Liver (tissue), 8 donors: ENCODE measurements at regions not wholly inside any gene's neighbourhood (a gene's known extent, or its start where the extent isn't known, plus 50 kb on each side); places are given as distances from the start of the nearest gene placed in this dataset.
"Not testable (repeated sequence)": the region's sequence is repeated elsewhere in the genome, so short reads cannot be mapped to it uniquely, and the experiment has no call there.

Experiments used
- DNase-seq: peaks from one replicate; pipeline ENCODE4 v3.0.0-alpha.2; 2017; ENCODE audit warnings: low spot score
- H3K27ac ChIP-seq, 2 donors: one replicate each; pipeline ENCODE4 v1.7.0; 2013; ENCODE audit warnings: inconsistent platforms in 2 of 2, low read length in 2 of 2, control low read depth in 1 of 2, low read depth in 1 of 2, mild to moderate bottlenecking in 1 of 2
- H3K27me3 ChIP-seq, 4 donors: one replicate each; pipeline versions ENCODE4 v1.6.1 to v1.7.0; 2013; ENCODE audit warnings: low read length in 3 of 4, inconsistent platforms in 1 of 4, mild to moderate bottlenecking in 1 of 4, moderate library complexity in 1 of 4; ENCODE audit not compliant: control insufficient read depth in 4 of 4, insufficient read depth in 4 of 4
- H3K36me3 ChIP-seq, 4 donors: one replicate each; pipeline versions ENCODE4 v1.6.1 to v1.7.0; 2013; ENCODE audit warnings: low read length in 3 of 4, mild to moderate bottlenecking in 3 of 4, low read depth in 1 of 4, moderate library complexity in 1 of 4; ENCODE audit not compliant: control insufficient read depth in 4 of 4, insufficient read depth in 3 of 4
- H3K4me1 ChIP-seq, 4 donors: one replicate each; pipeline versions ENCODE4 v1.6.1 to v1.7.0; 2013; ENCODE audit warnings: low read length in 3 of 4, mild to moderate bottlenecking in 3 of 4, moderate library complexity in 1 of 4; ENCODE audit not compliant: control insufficient read depth in 4 of 4, insufficient read depth in 4 of 4
- H3K4me3 ChIP-seq, 3 donors: one replicate each; pipeline versions ENCODE4 v1.6.1 to v1.7.0; 2013; ENCODE audit warnings: low read length in 3 of 3, control low read depth in 1 of 3, low read depth in 1 of 3, mild to moderate bottlenecking in 1 of 3
- H3K9ac ChIP-seq, 2 donors: one replicate each; pipeline ENCODE4 v1.7.0; 2013; ENCODE audit warnings: low read length in 2 of 2, mild to moderate bottlenecking in 2 of 2, moderate library complexity in 2 of 2, control low read depth in 1 of 2, low read depth in 1 of 2
- H3K9me3 ChIP-seq, 4 donors: one replicate each; pipeline versions ENCODE4 v1.6.1 to v1.7.0; 2013; ENCODE audit warnings: low read length in 3 of 4; ENCODE audit not compliant: control insufficient read depth in 4 of 4
- ATF3 ChIP-seq: IDR thresholded peaks from 2 replicates; pipeline ENCODE4 v1.6.1; 2016; ENCODE audit warnings: antibody characterized with exemption
- CTCF ChIP-seq: fragments of 150-350 bp; IDR thresholded peaks from 2 replicates; pipeline ENCODE4 v1.5.1; 2017; ENCODE audit warnings: improper control_type of control experiment, low read depth, low read length; ENCODE audit not compliant: missing input control
- EGR1 ChIP-seq, 2 donors: IDR thresholded peaks; 2 replicates each; pipeline ENCODE4 v1.6.1; 2016 to 2018; ENCODE audit warnings: antibody characterized with exemption in 2 of 2, low read depth in 2 of 2
- FOXA2 ChIP-seq: IDR thresholded peaks from 2 replicates; pipeline ENCODE4 v1.6.1; 2016; ENCODE audit warnings: antibody characterized with exemption
- GABPA ChIP-seq, 2 donors: IDR thresholded peaks in 1 of 2; conservative IDR thresholded peaks in 1 of 2; 2 replicates each; pipeline ENCODE4 v1.6.1; 2016; ENCODE audit warnings: antibody characterized with exemption in 2 of 2, mild to moderate bottlenecking in 1 of 2, moderate library complexity in 1 of 2
- HNF4G ChIP-seq: IDR thresholded peaks from 2 replicates; pipeline ENCODE4 v1.6.1; 2016; ENCODE audit warnings: antibody characterized with exemption
- MAX ChIP-seq: IDR thresholded peaks from 2 replicates; pipeline ENCODE4 v1.6.1; 2016; ENCODE audit warnings: antibody characterized with exemption
- NR2F2 ChIP-seq: IDR thresholded peaks from 2 replicates; pipeline ENCODE4 v1.6.1; 2016; ENCODE audit warnings: antibody characterized with exemption
- RAD21 ChIP-seq, 2 donors: IDR thresholded peaks; 2 replicates each; pipeline ENCODE4 v1.6.1; 2016; ENCODE audit warnings: antibody characterized with exemption in 2 of 2, mild to moderate bottlenecking in 2 of 2
- SP1 ChIP-seq: IDR thresholded peaks from 2 replicates; pipeline ENCODE4 v1.6.1; 2018; ENCODE audit warnings: antibody characterized with exemption, mild to moderate bottlenecking
- YY1 ChIP-seq: IDR thresholded peaks from 2 replicates; pipeline ENCODE4 v1.6.1; 2016; ENCODE audit warnings: antibody characterized with exemption, mild to moderate bottlenecking
- WGBS: extraction: QIAGEN DNeasy Blood & Tissue Kit; methylation state at CpG from one replicate; pipeline ENCODE4 v1.1.7; 2013; 5-methylcytosine and 5-hydroxymethylcytosine counted together
- TF ChIP-seq, protein P1 (sequence below): IDR thresholded peaks from 2 replicates; pipeline ENCODE4 v1.6.1; 2016; ENCODE audit warnings: antibody characterized with exemption
- donor health status: healthy.
- donor health status: healthy.
- donor health status: healthy.
- donor health status: healthy.
- donor health status: healthy.

GRCh38 chr7:3180604-3181003 lies 120.4 kb upstream of the SDK1 start:
- Histone ChIP-seq H3K4me1 (no peaks in the 10 kb centered on the region), H3K27me3 (no peaks in the 10 kb centered on the region), H3K27ac (no peak overlapping the region), H3K9me3 (peaks cover 3 to 9% (median 6%) of the 10 kb centered on the region in 4 donors), H3K9ac (no peak overlapping the region), H3K4me3 (no peak overlapping the region), H3K36me3 (no peaks in the 10 kb centered on the region)
- WGBS: 82% methylated on average over 8 of the region's 8 CpGs
- no peak for TF ChIP-seq RAD21 (IDR thresholded peaks at IDR 0.05)
- TF ChIP-seq GABPA (IDR thresholded peaks at IDR 0.05 in 1 of 2, conservative IDR thresholded peaks at IDR 0.05 in 1 of 2): no peak
- TF ChIP-seq SP1: no peak
- no peak for DNase-seq

GRCh38 chr7:3182055-3182454 lies 119.0 kb upstream of the SDK1 start:
- not testable (repeated sequence) for H3K4me1 ChIP-seq, H3K27ac ChIP-seq, H3K9me3 ChIP-seq, H3K4me3 ChIP-seq, DNase-seq, H3K27me3 ChIP-seq, H3K36me3 ChIP-seq, H3K9ac ChIP-seq
- 78% methylated on average over 4 of the region's 4 CpGs for WGBS

- H3K9me3 ChIP-seq: peaks cover 3 to 9% (median 6%) of the 10 kb centered on the region in 4 donors
- no peak for DNase-seq
- peaks cover 0 to 5% (median 0%) of the 10 kb centered on the region in 4 donors for H3K27me3 ChIP-seq
- no peak overlapping the region for H3K9ac ChIP-seq
- H3K4me1 ChIP-seq: no peaks in the 10 kb centered on the region
- no peak overlapping the region for H3K27ac ChIP-seq
- WGBS: 80% methylated on average over 18 of the region's 18 CpGs
- H3K36me3 ChIP-seq: no peaks in the 10 kb centered on the region
- no peak overlapping the region for H3K4me3 ChIP-seq
- TF ChIP-seq FOXA2: no peak
Measured at GRCh38 chr7:3187444-3188040, 113.5 kb upstream of the SDK1 start.

DNA sequence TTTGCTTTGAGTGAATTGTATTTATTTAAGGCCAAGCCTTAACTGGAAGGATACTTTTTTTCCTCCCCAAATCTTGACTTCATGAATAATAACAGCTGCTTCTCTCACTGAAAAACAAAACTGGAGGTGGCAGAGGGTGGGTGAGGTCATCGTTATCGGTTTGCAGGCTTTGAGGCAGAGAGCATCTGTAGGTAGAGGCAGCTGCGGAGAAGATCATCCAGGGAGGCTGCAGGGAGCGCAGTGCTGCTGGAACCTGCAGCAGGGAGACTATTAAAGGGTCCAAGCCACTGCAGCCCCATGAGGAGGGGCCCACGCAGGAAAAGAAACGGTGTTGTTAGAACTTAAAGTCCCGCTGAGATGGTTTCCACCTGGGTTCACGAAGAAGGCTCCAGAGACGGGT lies 112.1 kb upstream of the SDK1 start:
- H3K27ac ChIP-seq: no peak overlapping the region
- 83% methylated on average over 9 of the region's 9 CpGs for WGBS
- no peak for DNase-seq
- no peak overlapping the region for H3K9ac ChIP-seq
- H3K4me1 ChIP-seq: no peaks in the 10 kb centered on the region
- no peak for TF ChIP-seq YY1
- TF ChIP-seq, protein P1, sequence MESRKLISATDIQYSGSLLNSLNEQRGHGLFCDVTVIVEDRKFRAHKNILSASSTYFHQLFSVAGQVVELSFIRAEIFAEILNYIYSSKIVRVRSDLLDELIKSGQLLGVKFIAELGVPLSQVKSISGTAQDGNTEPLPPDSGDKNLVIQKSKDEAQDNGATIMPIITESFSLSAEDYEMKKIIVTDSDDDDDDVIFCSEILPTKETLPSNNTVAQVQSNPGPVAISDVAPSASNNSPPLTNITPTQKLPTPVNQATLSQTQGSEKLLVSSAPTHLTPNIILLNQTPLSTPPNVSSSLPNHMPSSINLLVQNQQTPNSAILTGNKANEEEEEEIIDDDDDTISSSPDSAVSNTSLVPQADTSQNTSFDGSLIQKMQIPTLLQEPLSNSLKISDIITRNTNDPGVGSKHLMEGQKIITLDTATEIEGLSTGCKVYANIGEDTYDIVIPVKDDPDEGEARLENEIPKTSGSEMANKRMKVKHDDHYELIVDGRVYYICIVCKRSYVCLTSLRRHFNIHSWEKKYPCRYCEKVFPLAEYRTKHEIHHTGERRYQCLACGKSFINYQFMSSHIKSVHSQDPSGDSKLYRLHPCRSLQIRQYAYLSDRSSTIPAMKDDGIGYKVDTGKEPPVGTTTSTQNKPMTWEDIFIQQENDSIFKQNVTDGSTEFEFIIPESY: no peak
- no peak for TF ChIP-seq NR2F2
- TF ChIP-seq EGR1 (IDR thresholded peaks at IDR 0.05; ENCODE audit: low read depth in 2 of 2): no peak
- TF ChIP-seq HNF4G: no peak
- no peak for TF ChIP-seq CTCF
- no peak for TF ChIP-seq MAX
- no peak for TF ChIP-seq RAD21 (IDR thresholded peaks at IDR 0.05)
- no peak for TF ChIP-seq FOXA2
- no peak for TF ChIP-seq ATF3
- no peak for TF ChIP-seq SP1
- TF ChIP-seq GABPA (IDR thresholded peaks at IDR 0.05 in 1 of 2, conservative IDR thresholded peaks at IDR 0.05 in 1 of 2): no peak
- no peaks in the 10 kb centered on the region for H3K9me3 ChIP-seq
- H3K4me3 ChIP-seq: no peak overlapping the region
- H3K36me3 ChIP-seq: no peaks in the 10 kb centered on the region
- peaks cover 0 to 5% (median 0%) of the 10 kb centered on the region in 4 donors for H3K27me3 ChIP-seq
